ENCODE measurements at regions not wholly inside any gene's neighbourhood (a gene's known extent, or its start where the extent isn't known, plus 50 kb on each side); places are given as distances from the start of the nearest gene placed in this dataset.

DNA sequence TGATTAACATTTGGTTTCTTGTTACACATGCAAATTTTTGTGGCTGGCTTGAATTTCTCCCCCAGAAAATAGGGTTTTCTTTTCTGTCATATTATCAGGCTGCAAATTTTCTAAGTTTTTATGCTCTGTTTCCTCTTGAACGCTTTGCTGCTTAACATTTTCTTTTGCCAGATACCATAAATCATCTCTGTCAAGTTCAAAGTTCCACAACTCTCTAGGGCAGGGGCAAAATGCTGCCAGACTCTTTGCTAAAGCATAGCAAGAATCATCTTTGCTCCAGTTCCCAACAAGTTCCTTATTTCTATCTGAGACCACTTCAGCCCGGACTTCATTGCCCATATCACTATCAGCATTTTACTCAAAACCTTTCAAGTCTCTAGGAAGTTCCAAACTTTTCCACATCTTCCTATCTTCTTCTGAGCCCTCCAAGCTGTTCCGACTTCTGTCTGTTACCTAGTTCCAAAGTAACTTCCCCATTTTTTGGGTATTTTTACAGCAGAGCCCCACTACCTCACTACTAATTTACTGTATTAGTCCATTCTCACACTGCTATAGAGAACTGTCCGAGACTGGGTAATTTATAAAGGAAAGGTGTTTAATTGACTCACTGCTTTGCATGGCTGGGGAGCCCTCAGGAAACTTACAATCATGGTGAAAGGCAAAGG, 486.9 kb upstream of the NCAM2 start:
- no peak for TF ChIP-seq POLR2AphosphoS5 (IDR thresholded peaks at IDR 0.05; ENCODE audit: low read depth, low read length)
- TF ChIP-seq, protein P1, sequence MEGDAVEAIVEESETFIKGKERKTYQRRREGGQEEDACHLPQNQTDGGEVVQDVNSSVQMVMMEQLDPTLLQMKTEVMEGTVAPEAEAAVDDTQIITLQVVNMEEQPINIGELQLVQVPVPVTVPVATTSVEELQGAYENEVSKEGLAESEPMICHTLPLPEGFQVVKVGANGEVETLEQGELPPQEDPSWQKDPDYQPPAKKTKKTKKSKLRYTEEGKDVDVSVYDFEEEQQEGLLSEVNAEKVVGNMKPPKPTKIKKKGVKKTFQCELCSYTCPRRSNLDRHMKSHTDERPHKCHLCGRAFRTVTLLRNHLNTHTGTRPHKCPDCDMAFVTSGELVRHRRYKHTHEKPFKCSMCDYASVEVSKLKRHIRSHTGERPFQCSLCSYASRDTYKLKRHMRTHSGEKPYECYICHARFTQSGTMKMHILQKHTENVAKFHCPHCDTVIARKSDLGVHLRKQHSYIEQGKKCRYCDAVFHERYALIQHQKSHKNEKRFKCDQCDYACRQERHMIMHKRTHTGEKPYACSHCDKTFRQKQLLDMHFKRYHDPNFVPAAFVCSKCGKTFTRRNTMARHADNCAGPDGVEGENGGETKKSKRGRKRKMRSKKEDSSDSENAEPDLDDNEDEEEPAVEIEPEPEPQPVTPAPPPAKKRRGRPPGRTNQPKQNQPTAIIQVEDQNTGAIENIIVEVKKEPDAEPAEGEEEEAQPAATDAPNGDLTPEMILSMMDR (IDR thresholded peaks at IDR 0.05): no peak
- TF ChIP-seq, protein P2, sequence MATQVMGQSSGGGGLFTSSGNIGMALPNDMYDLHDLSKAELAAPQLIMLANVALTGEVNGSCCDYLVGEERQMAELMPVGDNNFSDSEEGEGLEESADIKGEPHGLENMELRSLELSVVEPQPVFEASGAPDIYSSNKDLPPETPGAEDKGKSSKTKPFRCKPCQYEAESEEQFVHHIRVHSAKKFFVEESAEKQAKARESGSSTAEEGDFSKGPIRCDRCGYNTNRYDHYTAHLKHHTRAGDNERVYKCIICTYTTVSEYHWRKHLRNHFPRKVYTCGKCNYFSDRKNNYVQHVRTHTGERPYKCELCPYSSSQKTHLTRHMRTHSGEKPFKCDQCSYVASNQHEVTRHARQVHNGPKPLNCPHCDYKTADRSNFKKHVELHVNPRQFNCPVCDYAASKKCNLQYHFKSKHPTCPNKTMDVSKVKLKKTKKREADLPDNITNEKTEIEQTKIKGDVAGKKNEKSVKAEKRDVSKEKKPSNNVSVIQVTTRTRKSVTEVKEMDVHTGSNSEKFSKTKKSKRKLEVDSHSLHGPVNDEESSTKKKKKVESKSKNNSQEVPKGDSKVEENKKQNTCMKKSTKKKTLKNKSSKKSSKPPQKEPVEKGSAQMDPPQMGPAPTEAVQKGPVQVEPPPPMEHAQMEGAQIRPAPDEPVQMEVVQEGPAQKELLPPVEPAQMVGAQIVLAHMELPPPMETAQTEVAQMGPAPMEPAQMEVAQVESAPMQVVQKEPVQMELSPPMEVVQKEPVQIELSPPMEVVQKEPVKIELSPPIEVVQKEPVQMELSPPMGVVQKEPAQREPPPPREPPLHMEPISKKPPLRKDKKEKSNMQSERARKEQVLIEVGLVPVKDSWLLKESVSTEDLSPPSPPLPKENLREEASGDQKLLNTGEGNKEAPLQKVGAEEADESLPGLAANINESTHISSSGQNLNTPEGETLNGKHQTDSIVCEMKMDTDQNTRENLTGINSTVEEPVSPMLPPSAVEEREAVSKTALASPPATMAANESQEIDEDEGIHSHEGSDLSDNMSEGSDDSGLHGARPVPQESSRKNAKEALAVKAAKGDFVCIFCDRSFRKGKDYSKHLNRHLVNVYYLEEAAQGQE (IDR thresholded peaks at IDR 0.05; ENCODE audit: insufficient read depth in 1 of 2, low read depth in 2 of 2, low read length in 1 of 2): no peak
- TF ChIP-seq SIN3A (IDR thresholded peaks at IDR 0.05; ENCODE audit: borderline replicate concordance, insufficient read depth, low read depth, low read length): no peak
- TF ChIP-seq TCF7L2 (IDR thresholded peaks at IDR 0.05; ENCODE audit: low read depth, low read length): no peak
